Renal pelvis (tissue), 1 donor: ENCODE measurements at regions not wholly inside any gene's neighbourhood (a gene's known extent, or its start where the extent isn't known, plus 50 kb on each side); places are given as distances from the start of the nearest gene placed in this dataset.

Experiments
- DNase-seq: peaks from one replicate; pipeline ENCODE4 v3.0.0-alpha.2; 2013

DNA sequence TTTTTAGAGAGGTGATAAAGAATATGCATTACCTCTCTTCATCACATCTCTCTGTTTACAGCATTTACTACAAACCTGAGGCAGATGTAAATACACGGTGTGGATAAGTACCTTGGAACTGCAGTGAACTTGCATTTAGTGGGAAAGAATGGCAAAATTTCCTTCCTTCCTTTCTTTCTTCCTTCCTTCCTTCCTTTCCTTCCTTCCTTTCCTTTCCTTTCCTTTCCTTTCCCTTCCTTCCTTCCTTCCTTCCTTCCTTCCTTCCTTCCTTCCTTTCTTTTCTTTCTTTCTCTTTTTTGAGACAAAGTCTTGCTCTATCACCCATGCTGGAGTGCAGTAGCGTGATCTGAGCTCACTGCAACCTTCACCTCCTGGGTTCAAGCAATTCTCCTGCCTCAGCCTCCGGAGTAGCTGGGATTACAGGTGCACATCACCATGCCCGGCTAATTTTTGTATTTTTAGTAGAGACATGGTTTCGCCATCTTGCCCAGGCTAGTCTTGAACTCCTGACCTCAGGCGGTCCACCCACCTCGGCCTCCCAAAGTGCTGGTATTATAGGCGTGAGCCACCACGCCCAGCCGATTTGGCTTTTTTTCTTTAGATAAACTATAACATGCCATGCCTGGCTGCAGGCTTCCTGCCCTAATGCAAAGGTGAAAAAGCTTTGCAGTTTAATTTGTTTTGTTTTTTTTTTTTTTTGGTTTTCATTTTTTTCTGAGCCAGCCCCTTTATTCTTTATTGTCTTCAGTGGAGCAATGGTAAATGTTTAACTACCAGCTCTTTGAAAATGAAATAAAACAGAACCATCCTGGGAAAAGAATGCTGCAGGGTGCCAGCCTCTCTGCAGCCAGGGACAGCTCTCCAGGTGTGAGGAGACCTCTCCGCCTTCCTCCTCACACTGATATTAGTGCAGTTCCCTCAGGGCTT lies 64.2 kb upstream of the NEDD9 start:
- no peak for DNase-seq

DNA sequence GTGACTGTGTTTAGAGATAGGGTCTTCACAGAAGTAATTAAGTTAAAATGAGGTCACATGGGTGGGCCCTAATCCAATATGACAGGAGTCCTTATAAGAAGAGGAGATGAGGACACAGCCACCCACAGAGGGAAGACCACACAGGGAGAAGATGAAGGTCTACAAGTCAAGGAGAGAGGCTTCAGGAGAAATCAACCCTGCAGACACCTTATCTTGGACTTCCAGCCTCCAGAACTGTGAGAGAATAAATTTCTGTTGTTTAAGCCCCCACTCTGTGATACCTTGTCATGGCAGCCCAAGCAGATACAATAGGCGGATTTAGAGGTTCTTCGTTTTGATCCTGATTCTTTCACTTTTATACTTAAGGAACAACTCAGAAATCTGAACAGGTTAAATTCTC lies 63.5 kb upstream of the NEDD9 start:
- DNase-seq = no peak

DNA sequence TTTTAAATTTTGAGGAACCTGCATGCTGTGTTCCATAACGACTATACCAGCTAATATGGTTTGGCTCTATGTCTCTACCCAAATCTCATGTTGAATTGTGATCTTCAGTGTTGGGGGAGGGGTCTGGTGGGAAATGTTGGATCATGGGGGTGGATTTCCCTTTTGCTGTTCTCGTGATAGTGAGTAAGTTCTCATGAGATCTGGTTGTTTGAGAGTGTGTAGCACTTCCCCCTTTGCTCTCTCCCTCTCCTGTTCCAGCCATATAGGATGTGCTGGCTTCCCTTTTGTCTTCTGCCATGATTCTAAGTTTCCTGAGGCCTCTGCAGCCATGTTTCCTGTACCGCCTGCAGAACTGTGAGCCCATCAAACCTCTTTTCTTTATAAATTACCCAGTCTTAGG lies 61.8 kb upstream of the NEDD9 start:
- no peak for DNase-seq

DNA sequence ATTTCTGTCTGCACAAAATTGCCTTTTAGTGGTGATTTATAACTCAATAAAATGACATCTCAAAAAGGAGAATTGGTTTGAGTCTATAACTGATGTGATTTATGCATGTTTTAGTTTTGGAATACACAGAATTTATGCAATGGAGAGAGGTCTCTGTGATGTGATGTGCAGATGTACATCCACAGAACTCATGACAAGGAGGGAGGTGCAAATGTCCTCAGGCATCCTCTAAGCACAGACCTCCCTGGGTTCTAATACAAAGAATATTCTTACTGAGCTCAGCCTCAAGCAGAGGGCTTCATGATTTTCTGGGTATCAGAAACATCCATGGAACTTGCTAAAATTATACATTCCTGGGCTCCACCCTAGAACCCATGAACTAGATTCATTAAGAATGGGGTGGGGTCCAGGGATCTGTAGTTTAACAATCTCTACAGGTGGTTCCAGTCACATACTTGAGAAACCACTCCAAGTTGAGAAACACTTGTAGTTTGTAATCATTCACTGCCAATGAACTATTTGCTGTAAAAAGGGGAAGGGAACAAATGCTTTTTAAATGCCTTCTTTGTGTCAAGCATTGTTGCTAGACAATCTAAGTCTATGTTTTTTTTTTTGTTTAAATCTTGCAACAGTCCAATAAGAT lies 60.2 kb upstream of the NEDD9 start:
- DNase-seq = no peak

DNA sequence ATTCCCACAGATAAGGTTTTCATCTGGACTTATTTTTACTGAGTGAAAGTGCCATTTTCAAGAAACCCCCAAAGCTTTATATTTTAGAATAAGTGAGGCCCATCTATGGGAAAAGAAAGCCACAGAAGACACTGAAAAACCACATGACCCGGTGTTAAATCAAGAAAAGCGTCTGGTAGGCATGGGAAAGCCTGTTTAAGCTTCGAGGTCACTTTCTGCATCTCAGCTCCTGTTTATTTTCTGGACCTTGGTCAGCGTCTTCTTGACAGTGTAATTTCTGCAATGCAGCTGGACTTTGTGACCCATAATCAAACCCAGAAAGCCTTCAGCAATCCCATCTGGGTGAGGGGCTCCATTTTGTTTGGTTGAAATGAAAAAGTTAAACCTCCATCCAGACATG lies 59.6 kb upstream of the NEDD9 start:
- DNase-seq = no peak

DNA sequence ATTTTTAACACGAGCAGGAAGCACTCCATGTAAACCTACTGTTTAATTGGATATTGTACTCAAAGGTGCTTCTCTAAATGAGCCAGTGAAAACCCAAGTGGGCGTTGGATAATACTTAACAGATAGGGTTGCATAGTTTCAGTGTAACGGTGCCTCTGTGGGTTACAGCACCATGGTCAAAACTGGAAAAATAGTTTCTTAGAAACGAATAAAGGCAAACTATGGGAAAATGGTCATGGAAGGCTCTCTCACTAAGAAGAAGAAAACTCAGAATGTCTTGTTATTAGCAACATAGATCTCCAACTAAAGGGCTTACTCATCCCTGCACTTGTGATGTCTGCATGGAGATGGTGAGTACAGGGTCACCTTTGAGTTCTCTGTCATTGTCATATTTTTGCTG lies 59.1 kb upstream of the NEDD9 start:
- DNase-seq = no peak

DNA sequence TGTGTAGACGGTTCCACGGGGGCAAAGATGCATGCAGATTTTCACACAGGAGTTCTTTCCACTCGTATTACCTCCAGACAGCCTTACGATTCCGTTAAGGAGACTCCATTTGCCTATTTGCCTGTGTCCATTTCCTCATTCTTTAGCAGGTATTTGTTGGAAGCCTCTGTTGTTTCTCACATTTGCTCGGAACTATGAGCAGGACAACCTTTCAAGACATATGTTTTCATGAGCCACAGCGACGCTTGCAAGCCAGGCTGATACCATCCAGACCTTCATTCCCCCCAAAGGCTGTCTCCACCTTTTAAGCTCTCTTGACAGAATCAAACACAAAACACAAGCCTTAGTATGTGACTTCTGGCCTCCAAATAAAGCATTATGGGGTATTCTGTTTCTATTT lies 57.6 kb upstream of the NEDD9 start:
- DNase-seq = no peak

DNA sequence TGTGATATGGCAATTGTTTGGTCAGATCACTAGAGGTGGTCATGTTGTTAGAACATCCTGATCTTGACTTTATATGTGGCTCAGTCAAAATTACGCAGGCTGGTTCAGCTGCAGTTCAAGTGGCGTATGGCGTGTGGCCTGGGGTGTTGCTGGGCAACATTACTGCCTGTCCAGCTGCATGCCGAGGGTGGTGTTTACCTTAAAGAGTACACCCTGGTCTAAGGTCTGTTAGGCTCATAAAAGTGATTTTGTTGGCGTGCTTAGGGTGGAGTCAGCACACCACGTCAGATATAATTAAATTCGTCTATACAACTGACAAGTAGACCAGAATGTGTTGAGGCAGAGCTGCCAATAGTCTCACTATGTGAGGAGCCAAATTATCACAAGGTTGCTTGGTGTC lies 55.6 kb upstream of the NEDD9 start:
- DNase-seq = no peak

DNA sequence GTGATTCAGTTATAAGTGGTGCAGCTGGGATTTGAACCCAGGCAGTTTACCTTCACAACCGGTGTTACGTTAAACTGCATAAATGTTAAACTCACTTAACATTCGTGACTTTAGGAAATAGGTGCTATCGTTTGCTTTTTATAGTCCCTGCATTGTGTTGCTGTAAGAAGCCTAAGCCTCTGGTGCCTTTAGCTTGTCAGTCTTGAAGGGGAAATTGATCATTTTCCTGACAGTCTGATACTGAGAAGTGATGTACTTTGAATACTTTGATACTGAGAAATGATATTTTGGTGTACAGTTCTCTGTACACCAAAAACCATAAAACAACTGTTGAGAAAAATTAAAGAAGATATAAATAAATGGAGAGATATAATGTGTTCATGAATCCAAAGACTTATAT lies 52.5 kb upstream of the NEDD9 start:
- DNase-seq = no peak

DNA sequence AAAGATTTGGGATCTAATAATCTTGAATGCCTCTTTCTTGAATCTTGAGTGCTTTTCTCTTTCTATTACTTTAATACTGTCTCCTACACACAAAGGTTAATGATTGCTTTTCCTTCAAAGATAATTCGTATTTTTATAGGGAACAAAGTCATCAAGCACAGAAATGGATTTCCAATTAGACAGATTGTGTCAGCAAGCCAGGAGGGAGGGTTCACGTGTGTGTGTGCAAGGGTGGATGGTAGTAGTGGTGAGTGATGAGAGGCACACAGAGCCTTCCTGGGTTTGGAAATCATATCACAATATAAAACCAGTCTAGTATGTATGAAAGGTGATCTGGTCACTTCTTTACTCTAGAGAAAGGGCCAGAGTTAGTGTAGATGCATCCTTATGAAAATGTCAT lies 51.2 kb upstream of the NEDD9 start:
- DNase-seq = no peak

DNA sequence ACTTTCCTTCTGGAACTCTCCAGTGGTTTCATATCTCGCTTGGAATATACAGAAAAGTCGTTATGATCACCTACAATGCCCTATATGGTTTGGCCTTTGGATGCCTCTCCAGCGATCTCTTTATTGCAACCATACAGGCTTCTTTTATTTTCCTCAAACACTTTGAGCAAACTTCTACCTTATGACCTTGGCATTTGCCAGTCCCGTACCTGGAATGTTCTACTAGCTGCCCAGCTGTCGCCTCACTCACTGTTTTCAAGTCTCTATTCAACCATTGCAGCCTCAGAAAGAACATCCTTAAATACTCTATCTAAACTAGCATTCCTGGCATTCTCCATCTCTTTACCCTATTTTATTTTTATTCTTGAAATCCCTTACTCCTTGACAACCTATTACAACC lies 50.4 kb upstream of the NEDD9 start:
- DNase-seq = no peak
